Sigmoid colon (tissue), 4 donors: ENCODE measurements at regions not wholly inside any gene's neighbourhood (a gene's known extent, or its start where the extent isn't known, plus 50 kb on each side); places are given as distances from the start of the nearest gene placed in this dataset.

Experiments used
- CTCF ChIP-seq, 4 experiments: fragments of 450-650 bp in 3 of 4; fragments of 200-600 bp in 1 of 4; IDR thresholded peaks; one replicate each; pipeline ENCODE4 v1.5.1; 2016 to 2019; ENCODE audit warnings: antibody characterized with exemption in 4 of 4, mild to moderate bottlenecking in 3 of 4, moderate library complexity in 2 of 4
- EP300 ChIP-seq, 4 donors: sonication (generic); formaldehyde crosslinking; IDR thresholded peaks; one replicate each; pipeline ENCODE4 v1.6.1; 2017; ENCODE audit warnings: antibody characterized with exemption in 4 of 4
- POLR2A ChIP-seq, 2 donors: fragments of 450-650 bp; IDR thresholded peaks; one replicate each; pipeline ENCODE4 v1.6.1; 2016; ENCODE audit warnings: antibody characterized with exemption in 2 of 2, mild to moderate bottlenecking in 2 of 2, moderate library complexity in 2 of 2
- POLR2AphosphoS5 ChIP-seq, 4 donors: sonication (generic); formaldehyde crosslinking; IDR thresholded peaks; one replicate each; pipeline ENCODE4 v1.6.1; 2017; ENCODE audit warnings: antibody characterized with exemption in 4 of 4

- TF ChIP-seq POLR2A (IDR thresholded peaks at IDR 0.05) (no peak), CTCF (IDR thresholded peaks at IDR 0.05) (no peak), POLR2AphosphoS5 (IDR thresholded peaks at IDR 0.05) (no peak), EP300 (IDR thresholded peaks at IDR 0.05) (no peak)
These were observed 959.2 kb downstream of the EPHA7 start for GRCh38 chr6:92460133-92460532.
